Peyer's patch (tissue), 4 donors: ENCODE measurements at regions not wholly inside any gene's neighbourhood (a gene's known extent, or its start where the extent isn't known, plus 50 kb on each side); places are given as distances from the start of the nearest gene placed in this dataset.

Experiments used
- CTCF ChIP-seq, 6 experiments: fragments of 450-650 bp in 4 of 6; fragments of 200-600 bp in 2 of 6; sonication (generic) in 1 of 6; IDR thresholded peaks; one replicate each; pipeline ENCODE4 v1.5.1; 2017 to 2019; ENCODE audit warnings: antibody characterized with exemption in 6 of 6, mild to moderate bottlenecking in 3 of 6, moderate library complexity in 1 of 6
- POLR2A ChIP-seq, 2 donors: fragments of 450-650 bp; IDR thresholded peaks; one replicate each; pipeline ENCODE4 v1.5.1; 2017; ENCODE audit warnings: antibody characterized with exemption in 2 of 2, mild to moderate bottlenecking in 2 of 2, moderate library complexity in 2 of 2

GRCh38 chr1:96087719-96088118, 633.9 kb upstream of the PTBP2 start:
- TF ChIP-seq CTCF (IDR thresholded peaks at IDR 0.05) (no peak), POLR2A (IDR thresholded peaks at IDR 0.05) (no peak)
